HG02678 (cell line): ENCODE measurements at regions not wholly inside any gene's neighbourhood (a gene's known extent, or its start where the extent isn't known, plus 50 kb on each side); places are given as distances from the start of the nearest gene placed in this dataset.

ENCODE experiments used
- ATAC-seq: cut with Tn5 transposase; IDR thresholded peaks from one replicate; pipeline ENCODE4 v1.9.1; 2021; ENCODE audit warnings: mild to moderate bottlenecking, moderate library complexity; ENCODE audit not compliant: unreplicated experiment

- no peak for ATAC-seq
These were observed 153.2 kb downstream of the KLF6 start for GRCh38 chr10:3631701-3632330.

GRCh38 chr10:3631291-3631690 lies 153.7 kb downstream of the KLF6 start:
- no peak for ATAC-seq

GRCh38 chr10:3625959-3626751 lies 158.9 kb downstream of the KLF6 start:
- ATAC-seq: peak; percentile 72

- no peak for ATAC-seq
These were observed 160.6 kb downstream of the KLF6 start for GRCh38 chr10:3624367-3624766.

GRCh38 chr10:3623746-3624145 lies 161.3 kb downstream of the KLF6 start:
- peak; percentile 61 for ATAC-seq

GRCh38 chr10:3622845-3623621 lies 162.0 kb downstream of the KLF6 start:
- peak; percentile 40 for ATAC-seq

DNA sequence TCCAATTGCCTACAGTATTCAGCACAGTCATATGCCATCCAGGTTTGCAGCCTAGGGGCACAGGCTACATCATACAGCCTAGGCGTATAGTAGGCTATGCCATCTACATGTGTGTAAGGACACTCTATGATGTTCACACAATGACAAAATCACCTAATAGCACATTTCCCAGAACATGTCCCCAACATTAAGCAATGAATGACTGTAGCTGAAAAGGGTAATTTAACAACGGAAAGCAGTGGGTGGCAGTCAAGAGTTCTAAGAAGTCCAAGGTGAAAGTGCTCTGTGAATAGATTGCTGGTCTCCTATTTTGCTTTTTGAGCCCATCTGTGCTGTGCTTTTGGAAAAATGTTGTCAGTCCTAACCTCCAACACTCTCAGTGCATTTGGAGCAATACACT lies 162.6 kb downstream of the KLF6 start:
- no peak for ATAC-seq

- no peak for ATAC-seq
These were observed 164.2 kb downstream of the KLF6 start for GRCh38 chr10:3620818-3621217.

DNA sequence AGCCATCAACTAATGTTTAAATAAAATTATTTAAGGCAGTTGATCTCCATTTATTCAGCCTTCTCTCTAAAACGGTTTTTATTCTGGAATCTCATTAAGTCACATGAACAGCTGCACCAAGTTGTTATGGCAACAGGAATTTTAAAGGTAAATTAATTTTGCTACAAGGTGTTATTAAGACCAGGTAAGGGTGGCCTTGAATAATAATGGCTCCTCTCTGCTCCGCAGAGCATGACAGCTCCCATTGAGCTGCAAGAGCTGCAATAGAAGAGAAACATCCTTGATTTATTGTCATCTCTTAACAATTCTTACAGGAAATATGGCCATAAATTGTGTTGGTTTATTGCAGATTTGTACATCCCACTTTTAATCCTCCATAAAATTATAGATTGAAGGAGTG lies 165.8 kb downstream of the KLF6 start:
- ATAC-seq: no peak

GRCh38 chr10:3616880-3617279 lies 168.1 kb downstream of the KLF6 start:
- ATAC-seq: no peak

- no peak for ATAC-seq
These were observed 171.7 kb downstream of the KLF6 start for GRCh38 chr10:3613318-3613717.

- ATAC-seq: no peak
These were observed 172.6 kb downstream of the KLF6 start for GRCh38 chr10:3612183-3613001.

DNA sequence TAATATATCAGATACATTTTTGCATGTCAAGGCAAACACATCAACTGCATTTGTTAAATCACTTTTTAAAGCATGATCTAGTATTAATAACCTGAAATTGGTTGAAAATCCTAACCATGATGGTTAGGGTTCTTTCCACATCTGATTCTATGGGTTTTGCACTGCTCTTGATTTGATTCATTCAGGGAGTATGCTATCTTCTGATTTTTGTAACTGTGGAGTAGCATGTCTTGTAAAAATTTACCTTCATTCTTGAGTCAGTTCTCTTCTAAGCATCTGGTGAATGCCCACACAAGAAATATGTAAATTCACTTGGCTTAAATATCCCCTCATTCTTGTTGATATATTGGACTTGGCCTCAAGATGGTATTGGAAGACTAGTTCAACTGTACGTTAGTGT lies 178.7 kb downstream of the KLF6 start:
- ATAC-seq: no peak

- ATAC-seq: no peak
These were observed 179.1 kb downstream of the KLF6 start for GRCh38 chr10:3605882-3606281.

GRCh38 chr10:3595736-3596135 lies 189.3 kb downstream of the KLF6 start:
- ATAC-seq: no peak

- ATAC-seq: no peak
These were observed 191.4 kb downstream of the KLF6 start for GRCh38 chr10:3593611-3594010.

DNA sequence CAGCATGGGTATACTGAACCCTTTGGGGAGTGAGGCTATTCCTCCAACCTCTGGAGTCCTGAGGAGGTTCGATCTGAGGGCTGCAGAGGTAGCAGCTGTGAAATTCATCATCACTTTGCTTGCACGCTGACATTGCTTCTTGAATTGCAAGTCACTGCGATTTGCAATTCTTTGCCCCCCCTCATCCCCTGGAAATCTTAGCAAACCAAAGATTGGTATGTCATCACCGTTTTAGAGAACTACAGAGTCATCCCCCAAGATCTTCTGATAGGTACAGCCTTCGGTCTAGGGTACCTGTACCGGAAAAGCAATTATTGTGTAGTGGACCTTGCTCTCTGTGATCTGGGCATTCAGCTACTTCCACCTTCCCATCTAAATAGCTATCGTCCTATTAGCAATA lies 192.6 kb downstream of the KLF6 start:
- ATAC-seq: no peak

DNA sequence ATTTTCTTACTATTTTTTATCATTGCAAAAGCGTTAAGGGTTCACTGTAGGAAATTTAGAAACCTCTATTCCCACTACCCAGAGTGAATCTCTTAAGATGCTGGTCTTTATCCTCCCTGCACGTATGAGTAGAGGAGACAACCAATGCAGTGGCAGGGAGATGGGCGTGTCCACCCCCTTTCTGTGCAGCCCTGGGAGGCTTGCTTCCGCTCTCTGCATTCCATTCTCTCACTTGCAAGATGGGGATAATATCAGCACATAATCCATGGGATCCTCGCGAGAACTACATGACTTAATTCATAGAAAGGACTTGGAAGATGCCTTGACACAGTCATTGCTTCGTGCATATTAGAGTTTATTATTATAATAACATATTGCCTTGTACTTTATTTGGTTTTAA lies 196.2 kb downstream of the KLF6 start:
- no peak for ATAC-seq

GRCh38 chr10:3588346-3588745 lies 196.7 kb downstream of the KLF6 start:
- ATAC-seq: no peak

GRCh38 chr10:3584926-3585784 lies 199.9 kb downstream of the KLF6 start:
- ATAC-seq: no peak
